22Rv1 (cell line): ENCODE measurements at regions not wholly inside any gene's neighbourhood (a gene's known extent, or its start where the extent isn't known, plus 50 kb on each side); places are given as distances from the start of the nearest gene placed in this dataset.

ENCODE experiments used
- CTCF ChIP-seq: fragments of 450-650 bp; IDR thresholded peaks from 2 replicates; pipeline ENCODE4 v1.5.1; 2017; ENCODE audit warnings: mild to moderate bottlenecking
- ZFX ChIP-seq: fragments of 450-650 bp; IDR thresholded peaks from 2 replicates; pipeline ENCODE4 v1.6.1; 2017; ENCODE audit warnings: antibody characterized with exemption, borderline replicate concordance

- TF ChIP-seq CTCF (no peak), ZFX (no peak)
These were observed 224.8 kb downstream of the NUP35 start for GRCh38 chr2:183349091-183349490.
